Sigmoid colon (tissue), 6 donors: ENCODE measurements at regions not wholly inside any gene's neighbourhood (a gene's known extent, or its start where the extent isn't known, plus 50 kb on each side); places are given as distances from the start of the nearest gene placed in this dataset.

Source experiments
- DNase-seq: peaks from one replicate; pipeline ENCODE4 v3.0.0-alpha.2; 2019
- H3K27ac ChIP-seq, 4 donors: fragments of 200-600 bp; sonication (generic); one replicate each; pipeline ENCODE4 v1.5.1; 2016 to 2019; ENCODE audit warnings: mild to moderate bottlenecking in 1 of 4
- H3K27me3 ChIP-seq, 3 donors: fragments of 200-600 bp; sonication (generic); one replicate each; pipeline ENCODE4 v1.5.1; 2019; ENCODE audit warnings: mild to moderate bottlenecking in 1 of 3
- H3K36me3 ChIP-seq, 4 donors: fragments of 200-600 bp; sonication (generic); one replicate each; pipeline ENCODE4 v1.5.1; 2016 to 2019
- H3K4me1 ChIP-seq, 4 donors: fragments of 200-600 bp; sonication (generic); one replicate each; pipeline ENCODE4 v1.5.1; 2017 to 2019
- H3K4me3 ChIP-seq, 4 donors: fragments of 200-600 bp; sonication (generic); one replicate each; pipeline ENCODE4 v1.5.1; 2017 to 2019; ENCODE audit warnings: mild to moderate bottlenecking in 2 of 4, moderate library complexity in 1 of 4
- H3K9me3 ChIP-seq, 4 donors: fragments of 200-600 bp in 3 of 4; sonication (generic) in 3 of 4; one replicate each; pipeline versions ENCODE4 v1.5.1 to v1.6.1; 2013 to 2019
- EP300 ChIP-seq, 4 donors: sonication (generic); formaldehyde crosslinking; IDR thresholded peaks; one replicate each; pipeline ENCODE4 v1.6.1; 2017; ENCODE audit warnings: antibody characterized with exemption in 4 of 4
- POLR2A ChIP-seq, 2 donors: fragments of 450-650 bp; IDR thresholded peaks; one replicate each; pipeline ENCODE4 v1.6.1; 2016; ENCODE audit warnings: antibody characterized with exemption in 2 of 2, mild to moderate bottlenecking in 2 of 2, moderate library complexity in 2 of 2
- POLR2AphosphoS5 ChIP-seq, 4 donors: sonication (generic); formaldehyde crosslinking; IDR thresholded peaks; one replicate each; pipeline ENCODE4 v1.6.1; 2017; ENCODE audit warnings: antibody characterized with exemption in 4 of 4
- WGBS, 2 donors: extraction: QIAGEN DNeasy Blood & Tissue Kit; methylation state at CpG; one replicate each; pipeline ENCODE4 v1.1.7; 2013; 5-methylcytosine and 5-hydroxymethylcytosine counted together
- intact Hi-C: fragments of 100-400 bp; cut with DNase I; formaldehyde crosslinking; loops from one replicate; pipeline ENCODE4 v1.15.1; 2023
- small RNA-seq, 3 donors: library from RNA; depleted of rRNA; stranded (forward); fragments of <200 nt; gene quantifications; one replicate each; pipeline ENCODE3, GENCODE V24; 2016
- TF ChIP-seq, protein P1 (sequence below), 4 experiments: fragments of 450-650 bp in 3 of 4; fragments of 200-600 bp in 1 of 4; IDR thresholded peaks; one replicate each; pipeline ENCODE4 v1.5.1; 2016 to 2019; ENCODE audit warnings: antibody characterized with exemption in 4 of 4, mild to moderate bottlenecking in 3 of 4, moderate library complexity in 2 of 4
- donor health status: healthy with polysubstance abuse.
- donor health status: healthy.

- no peak for DNase-seq
- no peaks in the 10 kb centered on the region for H3K36me3 ChIP-seq
- WGBS, 2 donors: 45 to 67% methylated on average over 22 of the region's 22 CpGs
- H3K9me3 ChIP-seq: peaks cover 0 to 5% (median 0%) of the 10 kb centered on the region in 4 donors
- no peak overlapping the region for H3K27ac ChIP-seq
- TF ChIP-seq, protein P1, sequence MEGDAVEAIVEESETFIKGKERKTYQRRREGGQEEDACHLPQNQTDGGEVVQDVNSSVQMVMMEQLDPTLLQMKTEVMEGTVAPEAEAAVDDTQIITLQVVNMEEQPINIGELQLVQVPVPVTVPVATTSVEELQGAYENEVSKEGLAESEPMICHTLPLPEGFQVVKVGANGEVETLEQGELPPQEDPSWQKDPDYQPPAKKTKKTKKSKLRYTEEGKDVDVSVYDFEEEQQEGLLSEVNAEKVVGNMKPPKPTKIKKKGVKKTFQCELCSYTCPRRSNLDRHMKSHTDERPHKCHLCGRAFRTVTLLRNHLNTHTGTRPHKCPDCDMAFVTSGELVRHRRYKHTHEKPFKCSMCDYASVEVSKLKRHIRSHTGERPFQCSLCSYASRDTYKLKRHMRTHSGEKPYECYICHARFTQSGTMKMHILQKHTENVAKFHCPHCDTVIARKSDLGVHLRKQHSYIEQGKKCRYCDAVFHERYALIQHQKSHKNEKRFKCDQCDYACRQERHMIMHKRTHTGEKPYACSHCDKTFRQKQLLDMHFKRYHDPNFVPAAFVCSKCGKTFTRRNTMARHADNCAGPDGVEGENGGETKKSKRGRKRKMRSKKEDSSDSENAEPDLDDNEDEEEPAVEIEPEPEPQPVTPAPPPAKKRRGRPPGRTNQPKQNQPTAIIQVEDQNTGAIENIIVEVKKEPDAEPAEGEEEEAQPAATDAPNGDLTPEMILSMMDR (IDR thresholded peaks at IDR 0.05): no peak
- TF ChIP-seq EP300 (IDR thresholded peaks at IDR 0.05) (no peak), POLR2A (IDR thresholded peaks at IDR 0.05) (no peak), POLR2AphosphoS5 (IDR thresholded peaks at IDR 0.05) (no peak)
- H3K4me3 ChIP-seq: no peak overlapping the region
- no peaks in the 10 kb centered on the region for H3K4me1 ChIP-seq
- intact Hi-C loops: no loop called here
- H3K27me3 ChIP-seq: peaks cover 2 to 27% (median 6%) of the 10 kb centered on the region in 3 donors
Measured at GRCh38 chr6:163630991-163631390, 216.5 kb downstream of the QKI start.

DNA sequence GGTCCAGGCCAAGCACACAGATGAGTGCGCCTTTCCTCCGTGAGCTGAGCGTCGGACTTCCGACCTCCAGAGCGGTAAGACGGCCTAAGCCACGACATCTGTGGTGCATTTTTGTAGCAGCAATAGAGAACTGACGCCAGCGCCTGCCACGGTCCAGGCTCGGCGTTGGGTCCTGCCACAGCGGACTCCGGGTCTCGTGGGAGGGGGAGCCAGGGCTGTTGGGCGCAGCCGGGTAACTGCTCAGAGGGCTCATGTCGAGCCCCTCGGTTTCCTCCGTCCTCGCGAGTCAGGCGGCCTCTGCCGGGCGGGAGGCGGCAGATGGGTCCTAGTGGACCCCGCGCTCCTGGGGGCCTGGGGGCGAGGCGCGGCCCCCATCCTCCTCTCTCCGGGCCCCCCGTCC, 216.1 kb downstream of the QKI start:
- peaks cover 2 to 27% (median 6%) of the 10 kb centered on the region in 3 donors for H3K27me3 ChIP-seq
- TF ChIP-seq POLR2A (IDR thresholded peaks at IDR 0.05) (no peak), EP300 (IDR thresholded peaks at IDR 0.05) (no peak), POLR2AphosphoS5 (IDR thresholded peaks at IDR 0.05) (no peak)
- TF ChIP-seq, protein P1 (IDR thresholded peaks at IDR 0.05): no peak
- H3K4me1 ChIP-seq: no peaks in the 10 kb centered on the region
- no peak overlapping the region for H3K27ac ChIP-seq
- DNase-seq: no peak
- H3K9me3 ChIP-seq: peaks cover 0 to 5% (median 0%) of the 10 kb centered on the region in 4 donors
- intact Hi-C loops: no loop called here
- H3K4me3 ChIP-seq: no peak overlapping the region
- WGBS, 2 donors: 24 to 59% methylated on average over 34 of the region's 34 CpGs
- no peaks in the 10 kb centered on the region for H3K36me3 ChIP-seq

GRCh38 chr6:163630096-163630495, 215.6 kb downstream of the QKI start:
- DNase-seq: no peak
- Histone ChIP-seq H3K9me3 (peaks cover 0 to 5% (median 0%) of the 10 kb centered on the region in 4 donors), H3K36me3 (no peaks in the 10 kb centered on the region), H3K27ac (no peak overlapping the region), H3K27me3 (peaks cover 2 to 27% (median 6%) of the 10 kb centered on the region in 3 donors), H3K4me3 (no peak overlapping the region), H3K4me1 (no peaks in the 10 kb centered on the region)
- no peak for TF ChIP-seq EP300 (IDR thresholded peaks at IDR 0.05)
- no peak for TF ChIP-seq POLR2A (IDR thresholded peaks at IDR 0.05)
- no peak for TF ChIP-seq POLR2AphosphoS5 (IDR thresholded peaks at IDR 0.05)
- TF ChIP-seq, protein P1 (IDR thresholded peaks at IDR 0.05): no peak
- WGBS, 2 donors: 69 to 83% methylated on average over 16 of the region's 16 CpGs
- intact Hi-C loops: no loop called here

Small RNAs in the stretch of these regions (small RNA-seq; reads per million reads assigned to genes)
- gene RN7SL366P: 0 reads per million in 3 donors
